Esophagus squamous epithelium (tissue), 4 donors: ENCODE measurements at regions not wholly inside any gene's neighbourhood (a gene's known extent, or its start where the extent isn't known, plus 50 kb on each side); places are given as distances from the start of the nearest gene placed in this dataset.

Source experiments
- POLR2A ChIP-seq, 4 donors: fragments of 450-650 bp; IDR thresholded peaks; one replicate each; pipeline ENCODE4 v1.6.1; 2017; ENCODE audit warnings: antibody characterized with exemption in 4 of 4, mild to moderate bottlenecking in 4 of 4, moderate library complexity in 3 of 4
- TF ChIP-seq, protein P1 (sequence below), 6 experiments: fragments of 450-650 bp in 4 of 6; fragments of 200-600 bp in 2 of 6; sonication (generic) in 2 of 6; IDR thresholded peaks; one replicate each; pipeline ENCODE4 v1.5.1; 2016 to 2019; ENCODE audit warnings: antibody characterized with exemption in 6 of 6, mild to moderate bottlenecking in 4 of 6, moderate library complexity in 4 of 6

DNA sequence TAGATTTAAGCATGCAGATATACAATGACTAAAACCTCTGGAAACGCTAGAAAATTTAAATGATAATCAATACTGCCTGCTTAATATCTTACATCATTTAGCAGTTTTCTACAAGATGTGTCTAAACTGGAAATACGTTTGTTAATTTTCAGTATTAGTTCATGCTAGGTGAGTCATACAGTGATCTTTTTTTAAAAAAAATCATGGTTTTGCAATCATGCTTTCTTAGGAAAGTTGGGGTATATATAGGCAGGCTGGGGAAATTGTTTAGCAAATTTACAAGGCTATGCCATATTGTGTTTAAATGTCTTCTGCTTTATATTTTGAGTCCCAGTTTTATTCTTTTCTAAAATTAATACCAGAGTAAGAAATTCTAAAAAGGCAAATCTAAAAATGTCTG lies 245.4 kb upstream of the SPRY2 start:
- TF ChIP-seq, protein P1, sequence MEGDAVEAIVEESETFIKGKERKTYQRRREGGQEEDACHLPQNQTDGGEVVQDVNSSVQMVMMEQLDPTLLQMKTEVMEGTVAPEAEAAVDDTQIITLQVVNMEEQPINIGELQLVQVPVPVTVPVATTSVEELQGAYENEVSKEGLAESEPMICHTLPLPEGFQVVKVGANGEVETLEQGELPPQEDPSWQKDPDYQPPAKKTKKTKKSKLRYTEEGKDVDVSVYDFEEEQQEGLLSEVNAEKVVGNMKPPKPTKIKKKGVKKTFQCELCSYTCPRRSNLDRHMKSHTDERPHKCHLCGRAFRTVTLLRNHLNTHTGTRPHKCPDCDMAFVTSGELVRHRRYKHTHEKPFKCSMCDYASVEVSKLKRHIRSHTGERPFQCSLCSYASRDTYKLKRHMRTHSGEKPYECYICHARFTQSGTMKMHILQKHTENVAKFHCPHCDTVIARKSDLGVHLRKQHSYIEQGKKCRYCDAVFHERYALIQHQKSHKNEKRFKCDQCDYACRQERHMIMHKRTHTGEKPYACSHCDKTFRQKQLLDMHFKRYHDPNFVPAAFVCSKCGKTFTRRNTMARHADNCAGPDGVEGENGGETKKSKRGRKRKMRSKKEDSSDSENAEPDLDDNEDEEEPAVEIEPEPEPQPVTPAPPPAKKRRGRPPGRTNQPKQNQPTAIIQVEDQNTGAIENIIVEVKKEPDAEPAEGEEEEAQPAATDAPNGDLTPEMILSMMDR (IDR thresholded peaks at IDR 0.05), result no peak
- no peak for TF ChIP-seq POLR2A (IDR thresholded peaks at IDR 0.05)
